ENCODE measurements at regions not wholly inside any gene's neighbourhood (a gene's known extent, or its start where the extent isn't known, plus 50 kb on each side); places are given as distances from the start of the nearest gene placed in this dataset.

- H2AK5ac ChIP-seq (ENCODE audit: low read depth, low read length), result no peak overlapping the region
- H3K18ac ChIP-seq (ENCODE audit: low read depth, low read length), result no peak overlapping the region
- no peak overlapping the region for H2BK15ac ChIP-seq (ENCODE audit: low read depth, low read length)
- no peak overlapping the region for H4K8ac ChIP-seq (ENCODE audit: low read depth in 2 of 2, low read length in 2 of 2)
- no peak overlapping the region for H3K56ac ChIP-seq (ENCODE audit: extremely low read depth, insufficient read depth, low read length)
- no peaks in the 10 kb centered on the region for H3K27me3 ChIP-seq (ENCODE audit: control insufficient read depth, insufficient read depth, low read length)
- no peak overlapping the region for H2AK9ac ChIP-seq (replicated peaks; ENCODE audit: low read depth, low read length, poor library complexity)
- intact Hi-C loops (cut with micrococcal nuclease), result no loop called here
- no peak overlapping the region for H3K4me2 ChIP-seq (ENCODE audit: low read depth, low read length)
- H2BK20ac ChIP-seq (ENCODE audit: low read depth, low read length), result no peak overlapping the region
- TF ChIP-seq ELK1 (IDR thresholded peaks at IDR 0.05; ENCODE audit: borderline replicate concordance, low read depth, low read length) (no peak), MAFK (IDR thresholded peaks at IDR 0.05; ENCODE audit: low read depth, low read length) (no peak), RAD21 (IDR thresholded peaks at IDR 0.05; ENCODE audit: low read length) (no peak), MAZ (IDR thresholded peaks at IDR 0.05; ENCODE audit: borderline replicate concordance, low read depth, low read length) (no peak), USF2 (IDR thresholded peaks at IDR 0.05; ENCODE audit: low read depth, low read length) (no peak), RCOR1 (IDR thresholded peaks at IDR 0.05; ENCODE audit: insufficient replicate concordance, low read length) (no peak), BHLHE40 (IDR thresholded peaks at IDR 0.05; ENCODE audit: low read depth, low read length) (no peak), POLR2A (IDR thresholded peaks at IDR 0.05; ENCODE audit: low read depth, low read length) (no peak)
- H2BK5ac ChIP-seq (ENCODE audit: low read depth, low read length, poor library complexity, severe bottlenecking), result no peak overlapping the region
- BruUV-seq (replicated peaks), result no TSS peak
- H4K20me1 ChIP-seq (ENCODE audit: insufficient read depth, low read length), result peaks cover 4% of the 10 kb centered on the region; the same call in 1 of the 2 replicates
- H3K79me1 ChIP-seq (ENCODE audit: low read depth in 1 of 2, low read length in 2 of 2), result peaks cover 46 to 55% of the 10 kb centered on the region in 2 experiments
- no peak overlapping the region for H4K91ac ChIP-seq (ENCODE audit: insufficient read depth, low read depth, low read length)
- no peak overlapping the region for H2AFZ ChIP-seq (replicated peaks; ENCODE audit: low read length, poor library complexity)
- ChIA-PET CTCF (no interaction called here), POLR2A (ENCODE audit: unreplicated experiment) (no interaction called here)
- no peaks in the 10 kb centered on the region for H3K36me3 ChIP-seq (ENCODE audit: control insufficient read depth, insufficient read depth, low read length)
- in situ Hi-C loops (cut with MboI; ENCODE audit: low sequenced_read_pairs), result no loop called here
- H3K9me3 ChIP-seq (ENCODE audit: control insufficient read depth, insufficient read depth, low read length), result no peaks in the 10 kb centered on the region
- no peak overlapping the region for H3K14ac ChIP-seq (replicated peaks; ENCODE audit: low read depth, low read length)
- H4K5ac ChIP-seq (ENCODE audit: low read depth, low read length), result no peak overlapping the region
- ATAC-seq (ENCODE audit: low read depth) (no peak), DNase-seq (no peak)
- no CpG with 5 or more reads among the region's 4 CpGs for WGBS, 2 experiments (ENCODE audit: extremely low coverage in 2 of 2, insufficient read length in 1 of 2)
- H2BK120ac ChIP-seq (ENCODE audit: low read depth, low read length), result no peak overlapping the region
- no peak overlapping the region for H3K23ac ChIP-seq (ENCODE audit: low read depth, low read length)
- no peak overlapping the region for H3K9ac ChIP-seq (ENCODE audit: low read depth, low read length)
- H3K4me1 ChIP-seq (ENCODE audit: control insufficient read depth, insufficient read depth, low read length), result no peaks in the 10 kb centered on the region
- H3K27ac ChIP-seq (ENCODE audit: insufficient read depth, low read length), result no peak overlapping the region
- H3K4me3 ChIP-seq (ENCODE audit: insufficient read depth, low read depth, low read length), result no peak overlapping the region
- H3K4ac ChIP-seq (ENCODE audit: low read depth, low read length), result no peak overlapping the region
- 0 out of 2 replicates have a peak, but pooled peaks cover 2% of the 10 kb centered on the region for H3K9me1 ChIP-seq (ENCODE audit: insufficient read depth, low read length)
- dilution Hi-C loops (cut with HindIII; ENCODE audit: low sequenced_read_pairs, unreplicated experiment), result no loop called here
Measured at GRCh38 chr13:74017301-74018061, 116.7 kb downstream of the KLF12 start.
